MCF 10A (cell line): ENCODE measurements at regions not wholly inside any gene's neighbourhood (a gene's known extent, or its start where the extent isn't known, plus 50 kb on each side); places are given as distances from the start of the nearest gene placed in this dataset.

ENCODE experiments used
- BruUV-seq: library from RNA; stranded (reverse); fragments of 400-500 nt; replicated peaks from 2 replicates; lab custom pipeline; 2021; lab: Mats Ljungman, UMichigan
- CTCF ChIA-PET: fragments of 300-600 bp; sonication (Branson Sonifier 250); formaldehyde crosslinking; extraction: SDS; loops from one replicate; lab custom pipeline; 2021; ENCODE audit warnings: antibody characterized with exemption, inconsistent platforms; lab: Yijun Ruan, JAX
- POLR2A ChIA-PET: fragments of 300-600, 350-650 bp; sonication (Branson Sonifier 250); formaldehyde crosslinking; extraction: SDS; loops from one replicate; lab custom pipeline; 2020; ENCODE audit warnings: antibody characterized with exemption, inconsistent platforms; lab: Yijun Ruan, JAX
- DNase-seq: peaks from one replicate; pipeline ENCODE4 v3.0.0-alpha.2; 2018; ENCODE audit not compliant: unreplicated experiment
- H3K27ac Mint-ChIP-seq: one replicate; pipeline ENCODE4 v1.8.0; 2022; ENCODE audit warnings: mild to moderate bottlenecking, low read depth, mixed read lengths; ENCODE audit not compliant: unreplicated experiment
- H3K27me3 Mint-ChIP-seq: one replicate; pipeline ENCODE4 v1.8.0; 2022; ENCODE audit warnings: mixed read lengths; ENCODE audit not compliant: insufficient read depth, unreplicated experiment
- H3K36me3 Mint-ChIP-seq: one replicate; pipeline ENCODE4 v1.8.0; 2022; ENCODE audit warnings: mild to moderate bottlenecking, moderate library complexity, mixed read lengths; ENCODE audit not compliant: insufficient read depth, unreplicated experiment
- H3K4me1 Mint-ChIP-seq: one replicate; pipeline ENCODE4 v1.8.0; 2022; ENCODE audit warnings: mixed read lengths; ENCODE audit not compliant: insufficient read depth, unreplicated experiment
- H3K4me3 Mint-ChIP-seq: one replicate; pipeline ENCODE4 v1.8.0; 2022; ENCODE audit warnings: mild to moderate bottlenecking, moderate library complexity, mixed read lengths; ENCODE audit not compliant: unreplicated experiment
- H3K9me3 Mint-ChIP-seq: one replicate; pipeline ENCODE4 v1.8.0; 2022; ENCODE audit warnings: mixed read lengths; ENCODE audit not compliant: unreplicated experiment
- intact Hi-C: fragments of 100-400 bp; cut with micrococcal nuclease; formaldehyde crosslinking; loops from 2 replicates; pipeline ENCODE4 v1.14.1; 2022
- TF ChIP-seq, protein P1 (sequence below): fragments of 200-600 bp; IDR thresholded peaks from one replicate; pipeline ENCODE4 v1.8.0; 2022; ENCODE audit warnings: antibody characterized with exemption, mild to moderate bottlenecking; ENCODE audit not compliant: unreplicated experiment

DNA sequence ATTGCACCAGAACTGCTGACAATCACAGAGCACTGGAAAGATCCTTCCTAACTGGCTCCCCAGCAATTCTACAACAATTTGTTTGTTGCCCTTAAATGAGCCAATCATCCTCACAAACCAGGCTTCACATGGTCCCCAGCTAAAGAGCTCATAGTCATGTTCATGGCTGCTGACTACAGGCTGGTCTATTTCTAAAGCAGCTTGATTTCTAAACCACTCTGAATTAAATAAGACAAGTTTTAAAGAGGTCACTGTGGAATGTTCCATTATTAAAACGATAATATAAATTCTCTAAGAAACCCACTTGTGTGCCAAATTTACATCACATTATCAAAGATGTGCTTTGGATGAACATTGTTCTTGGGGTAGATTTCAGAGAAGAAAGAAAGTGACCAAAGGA lies 110.7 kb downstream of the COPS8 start:
- POLR2A ChIA-PET = interaction anchor here (0.6 to 1.8 kb wide), 4 partner anchors 10 to 90 kb away, joined by 3 to 7 read pairs (median 4); no protein-coding TSS in a partner anchor
- no peaks in the 10 kb centered on the region for H3K27me3 Mint-ChIP-seq
- BruUV-seq = no TSS peak
- H3K4me3 Mint-ChIP-seq = no peak overlapping the region
- TF ChIP-seq, protein P1, sequence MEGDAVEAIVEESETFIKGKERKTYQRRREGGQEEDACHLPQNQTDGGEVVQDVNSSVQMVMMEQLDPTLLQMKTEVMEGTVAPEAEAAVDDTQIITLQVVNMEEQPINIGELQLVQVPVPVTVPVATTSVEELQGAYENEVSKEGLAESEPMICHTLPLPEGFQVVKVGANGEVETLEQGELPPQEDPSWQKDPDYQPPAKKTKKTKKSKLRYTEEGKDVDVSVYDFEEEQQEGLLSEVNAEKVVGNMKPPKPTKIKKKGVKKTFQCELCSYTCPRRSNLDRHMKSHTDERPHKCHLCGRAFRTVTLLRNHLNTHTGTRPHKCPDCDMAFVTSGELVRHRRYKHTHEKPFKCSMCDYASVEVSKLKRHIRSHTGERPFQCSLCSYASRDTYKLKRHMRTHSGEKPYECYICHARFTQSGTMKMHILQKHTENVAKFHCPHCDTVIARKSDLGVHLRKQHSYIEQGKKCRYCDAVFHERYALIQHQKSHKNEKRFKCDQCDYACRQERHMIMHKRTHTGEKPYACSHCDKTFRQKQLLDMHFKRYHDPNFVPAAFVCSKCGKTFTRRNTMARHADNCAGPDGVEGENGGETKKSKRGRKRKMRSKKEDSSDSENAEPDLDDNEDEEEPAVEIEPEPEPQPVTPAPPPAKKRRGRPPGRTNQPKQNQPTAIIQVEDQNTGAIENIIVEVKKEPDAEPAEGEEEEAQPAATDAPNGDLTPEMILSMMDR = no peak
- H3K4me1 Mint-ChIP-seq = peaks cover 27% of the 10 kb centered on the region
- H3K9me3 Mint-ChIP-seq = no peaks in the 10 kb centered on the region
- CTCF ChIA-PET = interaction anchor here (0.6 to 1.0 kb wide), 2 partner anchors 269 to 564 kb away, joined by 3 read pairs; no protein-coding TSS in a partner anchor
- intact Hi-C loops = no loop called here
- no peaks in the 10 kb centered on the region for H3K36me3 Mint-ChIP-seq
- peak overlapping the region; percentile 42 for H3K27ac Mint-ChIP-seq
- DNase-seq = no peak

DNA sequence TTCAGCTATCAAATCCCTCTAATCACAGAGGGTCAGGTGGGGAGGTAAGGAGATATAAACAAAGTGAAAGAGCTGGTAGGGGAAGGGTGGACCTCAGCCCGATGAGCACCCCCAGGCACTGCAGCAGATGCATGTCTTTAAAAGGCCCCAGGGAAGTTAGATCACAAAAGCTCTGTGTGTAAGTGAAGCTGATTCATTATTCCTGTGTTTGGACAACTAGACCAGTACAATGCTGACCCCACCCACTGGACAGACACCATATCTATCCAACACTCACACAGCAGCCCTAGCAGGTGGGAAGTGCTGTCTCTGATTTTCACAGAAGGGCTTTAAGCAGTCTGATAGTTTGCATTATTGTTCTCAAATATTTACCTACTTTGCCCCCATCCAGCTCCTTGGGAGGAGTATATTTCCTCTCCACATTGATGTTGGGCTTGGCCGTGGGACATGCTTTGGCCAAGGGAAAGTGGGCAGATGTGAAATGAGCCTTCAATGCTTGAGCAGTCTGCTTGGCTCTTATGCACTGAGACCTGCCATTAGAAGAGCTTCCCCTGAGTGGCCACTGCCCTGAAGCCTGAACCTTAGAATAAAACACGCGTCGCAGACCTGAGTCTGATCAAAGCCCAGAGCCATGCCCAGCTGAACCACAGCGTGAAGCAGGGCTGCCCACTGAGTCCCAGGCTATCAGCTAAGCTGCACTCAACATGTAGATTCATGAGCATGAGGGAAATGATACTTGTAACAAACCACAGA lies 111.4 kb downstream of the COPS8 start:
- Mint-ChIP-seq H3K27ac (peak overlapping the region; percentile 42), H3K4me1 (peaks cover 29% of the 10 kb centered on the region), H3K27me3 (no peaks in the 10 kb centered on the region), H3K9me3 (no peaks in the 10 kb centered on the region), H3K36me3 (no peaks in the 10 kb centered on the region), H3K4me3 (no peak overlapping the region)
- BruUV-seq = no TSS peak
- TF ChIP-seq, protein P1 = no peak
- intact Hi-C loops = no loop called here
- POLR2A ChIA-PET = interaction anchor here (0.5 to 1.8 kb wide), 5 partner anchors 11 to 77 kb away, joined by 3 to 7 read pairs (median 3); no protein-coding TSS in a partner anchor
- DNase-seq = peak; percentile 54
- CTCF ChIA-PET = interaction anchor here (0.6 to 1.0 kb wide), 2 partner anchors 268 to 563 kb away, joined by 3 read pairs; no protein-coding TSS in a partner anchor

DNA sequence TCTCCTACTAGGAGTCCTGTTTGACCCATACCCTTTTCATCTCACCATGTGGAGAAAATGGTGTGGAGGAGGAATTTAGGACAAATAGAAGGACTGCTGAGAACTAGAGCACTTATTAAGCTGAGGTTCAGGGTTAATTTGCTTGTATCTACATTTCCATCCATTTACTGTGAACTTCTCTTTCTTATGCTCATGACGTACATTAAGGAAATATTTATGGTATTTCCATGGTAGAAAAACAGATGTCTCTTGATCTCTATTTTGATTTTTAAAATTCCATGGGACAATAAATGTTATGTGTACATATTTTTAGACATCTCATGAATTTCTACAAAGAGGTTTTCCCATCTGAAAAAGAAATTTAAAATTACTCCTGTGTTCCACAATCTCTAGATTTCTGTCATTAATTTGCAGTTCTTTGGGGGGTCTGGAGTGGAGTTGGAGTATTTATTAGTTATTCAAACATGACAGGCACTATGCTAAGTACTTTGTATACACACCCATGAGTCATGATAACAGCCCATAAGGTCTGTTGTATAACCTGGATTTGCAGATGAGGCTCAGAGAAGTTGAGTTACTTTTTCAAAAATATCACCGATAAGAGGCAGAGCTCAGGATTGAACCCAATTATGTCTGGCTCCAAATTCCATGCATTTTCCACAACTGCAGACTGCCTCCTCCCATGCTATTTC lies 112.6 kb downstream of the COPS8 start:
- H3K36me3 Mint-ChIP-seq = no peaks in the 10 kb centered on the region
- no peak overlapping the region for H3K27ac Mint-ChIP-seq
- intact Hi-C loops = no loop called here
- TF ChIP-seq, protein P1 = no peak
- DNase-seq = no peak
- ChIA-PET CTCF (interaction anchor here (0.6 kb wide), 1 partner anchor 11 kb away, joined by 4 read pairs; no protein-coding TSS in a partner anchor), POLR2A (interaction anchor here (1.1 to 1.7 kb wide), 2 partner anchors 17 to 102 kb away, joined by 3 read pairs; no protein-coding TSS in a partner anchor)
- no peak overlapping the region for H3K4me3 Mint-ChIP-seq
- H3K9me3 Mint-ChIP-seq = no peaks in the 10 kb centered on the region
- BruUV-seq = no TSS peak
- peaks cover 34% of the 10 kb centered on the region for H3K4me1 Mint-ChIP-seq
- no peaks in the 10 kb centered on the region for H3K27me3 Mint-ChIP-seq

DNA sequence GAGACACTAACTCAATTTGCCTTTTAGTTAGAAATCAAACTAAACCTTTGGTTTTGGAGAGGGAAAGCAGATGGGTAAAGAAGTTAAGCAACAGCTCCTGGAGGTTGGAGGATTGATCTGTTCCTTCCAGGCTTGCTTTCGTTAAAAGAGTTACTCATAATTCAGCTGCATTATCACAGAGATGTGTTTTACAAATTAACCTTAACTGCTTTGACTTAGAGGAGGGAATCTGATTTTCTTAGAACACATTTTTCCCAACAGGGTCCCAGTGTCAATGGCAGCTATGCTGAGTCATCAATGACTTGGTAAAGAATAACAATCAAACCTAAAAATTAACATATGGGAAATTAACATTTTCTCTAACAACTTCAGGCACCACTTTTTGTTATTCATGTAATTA lies 113.4 kb downstream of the COPS8 start:
- Mint-ChIP-seq H3K4me3 (no peak overlapping the region), H3K4me1 (peaks cover 34% of the 10 kb centered on the region), H3K9me3 (no peaks in the 10 kb centered on the region), H3K27ac (no peak overlapping the region), H3K36me3 (peaks cover 6% of the 10 kb centered on the region), H3K27me3 (no peaks in the 10 kb centered on the region)
- no TSS peak for BruUV-seq
- POLR2A ChIA-PET = interaction anchor here (0.7 to 1.7 kb wide), 4 partner anchors 18 to 222 kb away, joined by 3 to 4 read pairs (median 3); no protein-coding TSS in a partner anchor
- intact Hi-C loops = no loop called here
- DNase-seq = no peak
- TF ChIP-seq, protein P1 = no peak
- CTCF ChIA-PET = interaction anchor here (0.5 to 0.6 kb wide), 2 partner anchors 12 to 64 kb away, joined by 3 to 4 read pairs; no protein-coding TSS in a partner anchor
